ENCODE measurements at regions not wholly inside any gene's neighbourhood (a gene's known extent, or its start where the extent isn't known, plus 50 kb on each side); places are given as distances from the start of the nearest gene placed in this dataset.
"Not testable (repeated sequence)": the region's sequence is repeated elsewhere in the genome, so short reads cannot be mapped to it uniquely, and the experiment has no call there.

- no peak for DNase-seq (ENCODE audit: low read depth, low spot score)
- no peak overlapping the region for H3K4me3 ChIP-seq (ENCODE audit: low read length)
Observed at GRCh38 chr9:79433703-79434102, 138.1 kb upstream of the TLE4 start.

- H3K4me3 ChIP-seq (ENCODE audit: low read length), result not testable (repeated sequence)
Observed at GRCh38 chr9:79439221-79439620, 132.5 kb upstream of the TLE4 start.

GRCh38 chr9:79446523-79447307, 125.0 kb upstream of the TLE4 start:
- no peak for DNase-seq (ENCODE audit: low read depth, low spot score)
- H3K4me3 ChIP-seq (ENCODE audit: low read length), result no peak overlapping the region

More at GRCh38 chr9:79439221-79439620, 132.5 kb upstream of the TLE4 start:
- not testable (repeated sequence) for DNase-seq (ENCODE audit: low read depth, low spot score)

- H3K4me3 ChIP-seq (ENCODE audit: low read length), result no peak overlapping the region
- DNase-seq (ENCODE audit: low read depth, low spot score), result no peak
Observed at GRCh38 chr9:79447308-79447605, 124.5 kb upstream of the TLE4 start.

GRCh38 chr9:79447762-79448161, 124.0 kb upstream of the TLE4 start:
- DNase-seq (ENCODE audit: low read depth, low spot score), result no peak
- no peak overlapping the region for H3K4me3 ChIP-seq (ENCODE audit: low read length)

GRCh38 chr9:79452265-79452664, 119.5 kb upstream of the TLE4 start:
- H3K4me3 ChIP-seq (ENCODE audit: low read length), result no peak overlapping the region
- DNase-seq (ENCODE audit: low read depth, low spot score), result no peak

GRCh38 chr9:79461712-79462111, 110.1 kb upstream of the TLE4 start:
- no peak for DNase-seq (ENCODE audit: low read depth, low spot score)

GRCh38 chr9:79465156-79465555, 106.6 kb upstream of the TLE4 start:
- no peak overlapping the region for H3K4me3 ChIP-seq (ENCODE audit: low read length)
- DNase-seq (ENCODE audit: low read depth, low spot score), result no peak

More at GRCh38 chr9:79461712-79462111, 110.1 kb upstream of the TLE4 start:
- no peak overlapping the region for H3K4me3 ChIP-seq (ENCODE audit: low read length)

GRCh38 chr9:79469164-79469563, 102.6 kb upstream of the TLE4 start:
- DNase-seq (ENCODE audit: low read depth, low spot score), result no peak
- H3K4me3 ChIP-seq (ENCODE audit: low read length), result no peak overlapping the region

GRCh38 chr9:79470954-79471353, 100.8 kb upstream of the TLE4 start:
- DNase-seq (ENCODE audit: low read depth, low spot score), result no peak
- H3K4me3 ChIP-seq (ENCODE audit: low read length), result no peak overlapping the region

GRCh38 chr9:79471580-79472543, 99.9 kb upstream of the TLE4 start:
- DNase-seq (ENCODE audit: low read depth, low spot score), result peak; percentile 5
- no peak overlapping the region for H3K4me3 ChIP-seq (ENCODE audit: low read length)

- H3K4me3 ChIP-seq (ENCODE audit: low read length), result no peak overlapping the region
- no peak for DNase-seq (ENCODE audit: low read depth, low spot score)
Observed at GRCh38 chr9:79473704-79474103, 98.1 kb upstream of the TLE4 start.

GRCh38 chr9:79477241-79477840, 94.4 kb upstream of the TLE4 start:
- no peak overlapping the region for H3K4me3 ChIP-seq (ENCODE audit: low read length)
- DNase-seq (ENCODE audit: low read depth, low spot score), result no peak

- H3K4me3 ChIP-seq (ENCODE audit: low read length), result no peak overlapping the region
- DNase-seq (ENCODE audit: low read depth, low spot score), result peak; percentile 48
Observed at GRCh38 chr9:79477955-79478771, 93.6 kb upstream of the TLE4 start.

GRCh38 chr9:79480639-79481038, 91.1 kb upstream of the TLE4 start:
- no peak overlapping the region for H3K4me3 ChIP-seq (ENCODE audit: low read length)
- no peak for DNase-seq (ENCODE audit: low read depth, low spot score)

GRCh38 chr9:79481846-79482477, 89.8 kb upstream of the TLE4 start:
- no peak for DNase-seq (ENCODE audit: low read depth, low spot score)
- H3K4me3 ChIP-seq (ENCODE audit: low read length), result no peak overlapping the region

GRCh38 chr9:79485258-79485657, 86.5 kb upstream of the TLE4 start:
- no peak for DNase-seq (ENCODE audit: low read depth, low spot score)
- H3K4me3 ChIP-seq (ENCODE audit: low read length), result no peak overlapping the region

- DNase-seq (ENCODE audit: low read depth, low spot score), result no peak
- no peak overlapping the region for H3K4me3 ChIP-seq (ENCODE audit: low read length)
Observed at GRCh38 chr9:79489261-79490000, 82.3 kb upstream of the TLE4 start.

All from Jurkat, Clone E6-1 (cell line).